OCI-LY1 (cell line): ENCODE measurements at regions not wholly inside any gene's neighbourhood (a gene's known extent, or its start where the extent isn't known, plus 50 kb on each side); places are given as distances from the start of the nearest gene placed in this dataset.

ENCODE experiments used
- CTCF ChIP-seq: fragments of 200-600 bp; sonication (generic), shearing (Covaris generic); IDR thresholded peaks from 2 replicates; pipeline ENCODE4 v1.5.1; 2017; ENCODE audit warnings: mild to moderate bottlenecking, antibody characterized with exemption, low read length, moderate library complexity, mixed read lengths
- EZH2 ChIP-seq: fragments of 200-600 bp; sonication (generic), shearing (Covaris generic); IDR thresholded peaks from 2 replicates; pipeline ENCODE4 v1.8.0; 2017; ENCODE audit warnings: borderline replicate concordance, mixed run types, mild to moderate bottlenecking, antibody characterized with exemption, low read length, moderate library complexity, mixed read lengths

GRCh38 chr13:55483626-55484158 lies 1657.0 kb upstream of the PRR20A start:
- TF ChIP-seq EZH2 (no peak), CTCF (no peak)
